ENCODE measurements at regions not wholly inside any gene's neighbourhood (a gene's known extent, or its start where the extent isn't known, plus 50 kb on each side); places are given as distances from the start of the nearest gene placed in this dataset.

GRCh38 chr16:66240631-66241395, 125.7 kb upstream of the CDH5 start:
- no peak overlapping the region for H3K27ac ChIP-seq (ENCODE audit: low read depth in 1 of 2, low read length in 1 of 2)
- WGBS = 96% methylated on average over 8 of the region's 8 CpGs
- no peak overlapping the region for H3K4me3 ChIP-seq (ENCODE audit: low read length in 2 of 2)
- H3K36me3 ChIP-seq (ENCODE audit: control insufficient read depth in 2 of 2, insufficient read depth in 2 of 2, low read length in 1 of 2) = no peaks in the 10 kb centered on the region
- no peaks in the 10 kb centered on the region for H3K27me3 ChIP-seq (ENCODE audit: control insufficient read depth in 2 of 2, insufficient read depth in 1 of 2, low read length in 1 of 2)
- DNase-seq (ENCODE audit: low read depth in 6 of 9, low spot score in 9 of 9) = no peak
- peaks cover 0 to 6% of the 10 kb centered on the region in 2 donors for H3K9me3 ChIP-seq (ENCODE audit: control insufficient read depth in 2 of 2, insufficient read depth in 1 of 2, low read length in 1 of 2)
- H3K4me1 ChIP-seq (ENCODE audit: control insufficient read depth in 2 of 2, insufficient read depth in 2 of 2, low read length in 2 of 2) = no peaks in the 10 kb centered on the region

- Histone ChIP-seq H3K27me3 (ENCODE audit: control insufficient read depth in 2 of 2, insufficient read depth in 1 of 2, low read length in 1 of 2) (no peaks in the 10 kb centered on the region), H3K9me3 (ENCODE audit: control insufficient read depth in 2 of 2, insufficient read depth in 1 of 2, low read length in 1 of 2) (peaks cover 0 to 6% of the 10 kb centered on the region in 2 donors), H3K4me1 (ENCODE audit: control insufficient read depth in 2 of 2, insufficient read depth in 2 of 2, low read length in 2 of 2) (no peaks in the 10 kb centered on the region), H3K27ac (ENCODE audit: low read depth in 1 of 2, low read length in 1 of 2) (no peak overlapping the region), H3K36me3 (ENCODE audit: control insufficient read depth in 2 of 2, insufficient read depth in 2 of 2, low read length in 1 of 2) (no peaks in the 10 kb centered on the region), H3K4me3 (ENCODE audit: low read length in 2 of 2) (no peak overlapping the region)
- no peak for DNase-seq (ENCODE audit: low read depth in 6 of 9, low spot score in 9 of 9)
- WGBS = 94% methylated on average over 6 of the region's 6 CpGs
Observed at GRCh38 chr16:66240088-66240487, 126.4 kb upstream of the CDH5 start.

GRCh38 chr16:66238696-66239095, 127.8 kb upstream of the CDH5 start:
- no peak overlapping the region for H3K4me3 ChIP-seq (ENCODE audit: low read length in 2 of 2)
- 98% methylated on average over 1 of the region's 1 CpG for WGBS

GRCh38 chr16:66236301-66236700, 130.2 kb upstream of the CDH5 start:
- Histone ChIP-seq H3K9me3 (ENCODE audit: control insufficient read depth in 2 of 2, insufficient read depth in 1 of 2, low read length in 1 of 2) (peaks cover 0 to 6% of the 10 kb centered on the region in 2 donors), H3K27me3 (ENCODE audit: control insufficient read depth in 2 of 2, insufficient read depth in 1 of 2, low read length in 1 of 2) (no peaks in the 10 kb centered on the region), H3K36me3 (ENCODE audit: control insufficient read depth in 2 of 2, insufficient read depth in 2 of 2, low read length in 1 of 2) (no peaks in the 10 kb centered on the region), H3K4me1 (ENCODE audit: control insufficient read depth in 2 of 2, insufficient read depth in 2 of 2, low read length in 2 of 2) (no peaks in the 10 kb centered on the region), H3K4me3 (ENCODE audit: low read length in 2 of 2) (no peak overlapping the region), H3K27ac (ENCODE audit: low read depth in 1 of 2, low read length in 1 of 2) (no peak overlapping the region)
- WGBS = 93% methylated on average over 12 of the region's 12 CpGs
- DNase-seq (ENCODE audit: low read depth in 6 of 9, low spot score in 9 of 9) = no peak

More at GRCh38 chr16:66238696-66239095, 127.8 kb upstream of the CDH5 start:
- Histone ChIP-seq H3K27ac (ENCODE audit: low read depth in 1 of 2, low read length in 1 of 2) (no peak overlapping the region), H3K27me3 (ENCODE audit: control insufficient read depth in 2 of 2, insufficient read depth in 1 of 2, low read length in 1 of 2) (no peaks in the 10 kb centered on the region), H3K4me1 (ENCODE audit: control insufficient read depth in 2 of 2, insufficient read depth in 2 of 2, low read length in 2 of 2) (no peaks in the 10 kb centered on the region), H3K36me3 (ENCODE audit: control insufficient read depth in 2 of 2, insufficient read depth in 2 of 2, low read length in 1 of 2) (no peaks in the 10 kb centered on the region), H3K9me3 (ENCODE audit: control insufficient read depth in 2 of 2, insufficient read depth in 1 of 2, low read length in 1 of 2) (peaks cover 0 to 6% of the 10 kb centered on the region in 2 donors)
- no peak for DNase-seq (ENCODE audit: low read depth in 6 of 9, low spot score in 9 of 9)

- no peaks in the 10 kb centered on the region for H3K27me3 ChIP-seq (ENCODE audit: control insufficient read depth in 2 of 2, insufficient read depth in 1 of 2, low read length in 1 of 2)
- no peak overlapping the region for H3K27ac ChIP-seq (ENCODE audit: low read depth in 1 of 2, low read length in 1 of 2)
- H3K36me3 ChIP-seq (ENCODE audit: control insufficient read depth in 2 of 2, insufficient read depth in 2 of 2, low read length in 1 of 2) = no peaks in the 10 kb centered on the region
- peaks cover 0 to 10% of the 10 kb centered on the region in 2 donors for H3K4me1 ChIP-seq (ENCODE audit: control insufficient read depth in 2 of 2, insufficient read depth in 2 of 2, low read length in 2 of 2)
- WGBS = 96% methylated on average over 9 of the region's 9 CpGs
- no peak overlapping the region for H3K4me3 ChIP-seq (ENCODE audit: low read length in 2 of 2)
- DNase-seq (ENCODE audit: low read depth in 6 of 9, low spot score in 9 of 9) = no peak
- H3K9me3 ChIP-seq (ENCODE audit: control insufficient read depth in 2 of 2, insufficient read depth in 1 of 2, low read length in 1 of 2) = no peaks in the 10 kb centered on the region
Observed at GRCh38 chr16:66231452-66232160, 134.9 kb upstream of the CDH5 start.

GRCh38 chr16:66229651-66230050, 136.8 kb upstream of the CDH5 start:
- WGBS = 74% methylated on average over 4 of the region's 4 CpGs
- Histone ChIP-seq H3K4me3 (ENCODE audit: low read length in 2 of 2) (no peak overlapping the region), H3K27me3 (ENCODE audit: control insufficient read depth in 2 of 2, insufficient read depth in 1 of 2, low read length in 1 of 2) (no peaks in the 10 kb centered on the region), H3K4me1 (ENCODE audit: control insufficient read depth in 2 of 2, insufficient read depth in 2 of 2, low read length in 2 of 2) (peaks cover 4 to 26% of the 10 kb centered on the region in 2 donors), H3K36me3 (ENCODE audit: control insufficient read depth in 2 of 2, insufficient read depth in 2 of 2, low read length in 1 of 2) (no peaks in the 10 kb centered on the region), H3K27ac (ENCODE audit: low read depth in 1 of 2, low read length in 1 of 2) (no peak overlapping the region), H3K9me3 (ENCODE audit: control insufficient read depth in 2 of 2, insufficient read depth in 1 of 2, low read length in 1 of 2) (no peaks in the 10 kb centered on the region)
- no peak for DNase-seq (ENCODE audit: low read depth in 6 of 9, low spot score in 9 of 9)

GRCh38 chr16:66228792-66229191, 137.7 kb upstream of the CDH5 start:
- DNase-seq (ENCODE audit: low read depth in 6 of 9, low spot score in 9 of 9) = no peak
- WGBS = 59% methylated on average over 7 of the region's 7 CpGs

GRCh38 chr16:66227766-66228530, 138.5 kb upstream of the CDH5 start:
- DNase-seq (ENCODE audit: low read depth in 6 of 9, low spot score in 9 of 9) = no peak
- Histone ChIP-seq H3K4me1 (ENCODE audit: control insufficient read depth in 2 of 2, insufficient read depth in 2 of 2, low read length in 2 of 2) (peaks cover 9 to 43% of the 10 kb centered on the region in 2 donors), H3K27me3 (ENCODE audit: control insufficient read depth in 2 of 2, insufficient read depth in 1 of 2, low read length in 1 of 2) (no peaks in the 10 kb centered on the region), H3K9me3 (ENCODE audit: control insufficient read depth in 2 of 2, insufficient read depth in 1 of 2, low read length in 1 of 2) (no peaks in the 10 kb centered on the region), H3K27ac (ENCODE audit: low read depth in 1 of 2, low read length in 1 of 2) (no peak overlapping the region), H3K36me3 (ENCODE audit: control insufficient read depth in 2 of 2, insufficient read depth in 2 of 2, low read length in 1 of 2) (no peaks in the 10 kb centered on the region), H3K4me3 (ENCODE audit: low read length in 2 of 2) (no peak overlapping the region)
- WGBS = 96% methylated on average over 8 of the region's 8 CpGs

More at GRCh38 chr16:66228792-66229191, 137.7 kb upstream of the CDH5 start:
- H3K9me3 ChIP-seq (ENCODE audit: control insufficient read depth in 2 of 2, insufficient read depth in 1 of 2, low read length in 1 of 2) = no peaks in the 10 kb centered on the region
- no peak overlapping the region for H3K4me3 ChIP-seq (ENCODE audit: low read length in 2 of 2)
- H3K27me3 ChIP-seq (ENCODE audit: control insufficient read depth in 2 of 2, insufficient read depth in 1 of 2, low read length in 1 of 2) = no peaks in the 10 kb centered on the region
- peaks cover 4 to 35% of the 10 kb centered on the region in 2 donors for H3K4me1 ChIP-seq (ENCODE audit: control insufficient read depth in 2 of 2, insufficient read depth in 2 of 2, low read length in 2 of 2)
- no peak overlapping the region for H3K27ac ChIP-seq (ENCODE audit: low read depth in 1 of 2, low read length in 1 of 2)
- no peaks in the 10 kb centered on the region for H3K36me3 ChIP-seq (ENCODE audit: control insufficient read depth in 2 of 2, insufficient read depth in 2 of 2, low read length in 1 of 2)

- Histone ChIP-seq H3K4me3 (ENCODE audit: low read length in 2 of 2) (no peak overlapping the region), H3K27ac (ENCODE audit: low read depth in 1 of 2, low read length in 1 of 2) (no peak overlapping the region), H3K27me3 (ENCODE audit: control insufficient read depth in 2 of 2, insufficient read depth in 1 of 2, low read length in 1 of 2) (no peaks in the 10 kb centered on the region), H3K4me1 (ENCODE audit: control insufficient read depth in 2 of 2, insufficient read depth in 2 of 2, low read length in 2 of 2) (peaks cover 9 to 47% of the 10 kb centered on the region in 2 donors), H3K9me3 (ENCODE audit: control insufficient read depth in 2 of 2, insufficient read depth in 1 of 2, low read length in 1 of 2) (no peaks in the 10 kb centered on the region), H3K36me3 (ENCODE audit: control insufficient read depth in 2 of 2, insufficient read depth in 2 of 2, low read length in 1 of 2) (no peaks in the 10 kb centered on the region)
- DNase-seq (ENCODE audit: low read depth in 6 of 9, low spot score in 9 of 9) = no peak
- WGBS = 95% methylated on average over 5 of the region's 5 CpGs
Observed at GRCh38 chr16:66226762-66227161, 139.7 kb upstream of the CDH5 start.
